Thyroid gland (tissue), 4 donors: ENCODE measurements at regions not wholly inside any gene's neighbourhood (a gene's known extent, or its start where the extent isn't known, plus 50 kb on each side); places are given as distances from the start of the nearest gene placed in this dataset.

Experiments
- DNase-seq, 2 donors: peaks; one replicate each; pipeline ENCODE4 v3.0.0-alpha.2; 2019
- H3K27ac ChIP-seq, 3 donors: fragments of 200-600 bp; sonication (generic); 1 replicate in 2 of 3; 2 replicates in 1 of 3; pipeline ENCODE4 v1.5.1; 2016 to 2019; ENCODE audit warnings: mild to moderate bottlenecking in 1 of 3, moderate library complexity in 1 of 3
- H3K27me3 ChIP-seq: fragments of 200-600 bp; sonication (generic); one replicate; pipeline ENCODE4 v1.5.1; 2019
- H3K36me3 ChIP-seq, 2 donors: fragments of 200-600 bp; sonication (generic); one replicate each; pipeline ENCODE4 v1.5.1; 2016 to 2019
- H3K4me1 ChIP-seq, 2 donors: fragments of 200-600 bp; sonication (generic); one replicate each; pipeline ENCODE4 v1.5.1; 2017 to 2019
- H3K4me3 ChIP-seq, 3 donors: fragments of 200-600 bp; sonication (generic); replicated peaks in 1 of 3; 1 replicate in 2 of 3; 2 replicates in 1 of 3; pipeline ENCODE4 v1.5.1; 2016; ENCODE audit warnings: mild to moderate bottlenecking in 1 of 3
- H3K9me3 ChIP-seq: fragments of 200-600 bp; sonication (generic); one replicate; pipeline ENCODE4 v1.5.1; 2017
- CTCF ChIP-seq, 6 experiments: fragments of 200-600 bp in 3 of 6; fragments of 450-650 bp in 3 of 6; sonication (generic) in 3 of 6; IDR thresholded peaks; one replicate each; pipeline ENCODE4 v1.5.1; 2016 to 2019; ENCODE audit warnings: antibody characterized with exemption in 6 of 6, mild to moderate bottlenecking in 2 of 6, inconsistent platforms in 1 of 6, moderate library complexity in 1 of 6
- POLR2A ChIP-seq, 2 donors: fragments of 450-650 bp; IDR thresholded peaks; one replicate each; pipeline ENCODE4 v1.6.1; 2017; ENCODE audit warnings: antibody characterized with exemption in 2 of 2, mild to moderate bottlenecking in 2 of 2, moderate library complexity in 1 of 2
- WGBS, 2 donors: methylation state at CpG; one replicate each; pipeline ENCODE4 v1.1.5; 2017; 5-methylcytosine and 5-hydroxymethylcytosine counted together
- intact Hi-C: fragments of 100-400 bp; cut with DNase I; formaldehyde crosslinking; loops from one replicate; pipeline ENCODE4 v1.15.1; 2023

GRCh38 chr4:124132161-124132560 is 580.4 kb downstream of the ANKRD50 start:
- 90 to 93% methylated on average over 2 of the region's 2 CpGs for WGBS, 2 donors
- no peak overlapping the region for H3K27ac ChIP-seq
- no peaks in the 10 kb centered on the region for H3K27me3 ChIP-seq
- H3K36me3 ChIP-seq = no peaks in the 10 kb centered on the region
- H3K4me3 ChIP-seq = no peak overlapping the region
- no peaks in the 10 kb centered on the region for H3K9me3 ChIP-seq
- TF ChIP-seq POLR2A (IDR thresholded peaks at IDR 0.05) = no peak
- TF ChIP-seq CTCF (IDR thresholded peaks at IDR 0.05) = no peak
- intact Hi-C loops = no loop called here
- no peak for DNase-seq
- H3K4me1 ChIP-seq = no peaks in the 10 kb centered on the region

GRCh38 chr4:124133753-124134152 is 578.8 kb downstream of the ANKRD50 start:
- Histone ChIP-seq H3K36me3 (no peaks in the 10 kb centered on the region), H3K27me3 (no peaks in the 10 kb centered on the region), H3K4me1 (no peaks in the 10 kb centered on the region), H3K4me3 (no peak overlapping the region), H3K9me3 (no peaks in the 10 kb centered on the region), H3K27ac (no peak overlapping the region)
- no peak for DNase-seq
- intact Hi-C loops = no loop called here
- no peak for TF ChIP-seq POLR2A (IDR thresholded peaks at IDR 0.05)
- 75 to 83% methylated on average over 1 of the region's 1 CpG for WGBS, 2 donors

- no peak for DNase-seq
- 49 to 64% methylated on average over 1 of the region's 1 CpG for WGBS, 2 donors
These were observed 577.1 kb downstream of the ANKRD50 start for GRCh38 chr4:124135409-124135813.

GRCh38 chr4:124139044-124139443 is 573.5 kb downstream of the ANKRD50 start:
- TF ChIP-seq POLR2A (IDR thresholded peaks at IDR 0.05) (no peak), CTCF (IDR thresholded peaks at IDR 0.05) (no peak)
- no peaks in the 10 kb centered on the region for H3K9me3 ChIP-seq
- 45 to 48% methylated on average over 6 of the region's 6 CpGs for WGBS, 2 donors
- no peak overlapping the region for H3K27ac ChIP-seq
- peak; percentile 3 to 12 for DNase-seq
- intact Hi-C loops = no loop called here
- no peaks in the 10 kb centered on the region for H3K36me3 ChIP-seq
- no peaks in the 10 kb centered on the region for H3K4me1 ChIP-seq
- no peak overlapping the region for H3K4me3 ChIP-seq
- H3K27me3 ChIP-seq = no peaks in the 10 kb centered on the region

More at GRCh38 chr4:124135409-124135813, 577.1 kb downstream of the ANKRD50 start:
- Histone ChIP-seq H3K9me3 (no peaks in the 10 kb centered on the region), H3K27me3 (no peaks in the 10 kb centered on the region), H3K4me1 (no peaks in the 10 kb centered on the region), H3K27ac (no peak overlapping the region), H3K36me3 (no peaks in the 10 kb centered on the region), H3K4me3 (no peak overlapping the region)
- intact Hi-C loops = no loop called here
- TF ChIP-seq POLR2A (IDR thresholded peaks at IDR 0.05) = no peak
- TF ChIP-seq CTCF (IDR thresholded peaks at IDR 0.05) = no peak

- Histone ChIP-seq H3K27ac (no peak overlapping the region), H3K27me3 (no peaks in the 10 kb centered on the region), H3K4me1 (no peaks in the 10 kb centered on the region), H3K4me3 (no peak overlapping the region), H3K9me3 (no peaks in the 10 kb centered on the region), H3K36me3 (no peaks in the 10 kb centered on the region)
- no peak for DNase-seq
- WGBS, 2 donors = 89 to 92% methylated on average over 4 of the region's 4 CpGs
- intact Hi-C loops = no loop called here
- no peak for TF ChIP-seq CTCF (IDR thresholded peaks at IDR 0.05)
- TF ChIP-seq POLR2A (IDR thresholded peaks at IDR 0.05) = no peak
These were observed 568.9 kb downstream of the ANKRD50 start for GRCh38 chr4:124143632-124144031.

- intact Hi-C loops = no loop called here
- H3K27ac ChIP-seq = no peak overlapping the region
These were observed 568.3 kb downstream of the ANKRD50 start for GRCh38 chr4:124144238-124144654.

More at GRCh38 chr4:124144238-124144654, 568.3 kb downstream of the ANKRD50 start:
- DNase-seq = peak; percentile 33 to 62
- TF ChIP-seq POLR2A (IDR thresholded peaks at IDR 0.05) (no peak), CTCF (IDR thresholded peaks at IDR 0.05) (no peak)
- Histone ChIP-seq H3K4me1 (no peaks in the 10 kb centered on the region), H3K36me3 (no peaks in the 10 kb centered on the region), H3K4me3 (no peak overlapping the region), H3K9me3 (no peaks in the 10 kb centered on the region), H3K27me3 (no peaks in the 10 kb centered on the region)
- WGBS, 2 donors = 12% methylated on average over 4 of the region's 4 CpGs
